Fibroblast of skin of back (primary cell): ENCODE measurements at regions not wholly inside any gene's neighbourhood (a gene's known extent, or its start where the extent isn't known, plus 50 kb on each side); places are given as distances from the start of the nearest gene placed in this dataset.

Source experiments
- DNase-seq: peaks from one replicate; pipeline ENCODE4 v3.0.0-alpha.2; 2013

DNA sequence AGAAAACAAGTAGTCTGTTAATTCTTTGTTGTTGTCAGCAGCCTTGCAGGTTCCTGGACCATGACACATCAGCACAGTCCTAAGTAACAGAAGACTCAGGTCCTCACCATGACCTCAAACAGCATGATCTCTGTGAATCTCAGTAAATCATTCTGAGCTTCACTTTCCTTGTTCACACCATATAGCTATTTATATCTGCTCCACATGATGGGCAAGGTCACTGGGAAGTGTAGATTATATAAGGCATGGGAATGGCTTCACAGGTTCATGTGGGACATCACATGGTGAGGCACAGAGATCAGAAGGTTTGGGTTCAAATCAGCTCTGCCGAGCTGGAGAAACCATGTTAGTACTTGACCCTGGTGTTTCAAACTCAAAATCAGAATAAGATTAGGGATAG is 245.4 kb upstream of the SPTLC3 start:
- DNase-seq = no peak

DNA sequence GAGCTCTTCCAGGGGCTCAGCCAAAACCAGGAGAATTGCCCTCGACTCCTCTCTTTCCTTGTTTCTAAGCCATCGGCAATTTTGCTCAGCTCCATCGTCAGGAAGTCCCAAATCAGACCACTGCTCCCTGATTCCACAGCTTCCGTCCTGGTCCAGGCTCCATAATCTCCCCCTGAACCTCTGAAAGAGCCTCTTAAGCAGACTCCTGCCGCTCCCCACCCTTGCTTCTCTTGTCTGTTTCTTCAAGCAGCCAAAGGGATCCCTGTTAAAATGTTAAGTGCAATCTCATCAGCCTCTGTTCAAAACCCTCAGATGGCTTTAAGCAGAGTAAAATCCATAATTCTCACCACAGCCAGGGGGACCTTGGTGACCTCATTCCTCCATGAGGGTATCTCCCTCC is 244.7 kb upstream of the SPTLC3 start:
- DNase-seq = no peak

DNA sequence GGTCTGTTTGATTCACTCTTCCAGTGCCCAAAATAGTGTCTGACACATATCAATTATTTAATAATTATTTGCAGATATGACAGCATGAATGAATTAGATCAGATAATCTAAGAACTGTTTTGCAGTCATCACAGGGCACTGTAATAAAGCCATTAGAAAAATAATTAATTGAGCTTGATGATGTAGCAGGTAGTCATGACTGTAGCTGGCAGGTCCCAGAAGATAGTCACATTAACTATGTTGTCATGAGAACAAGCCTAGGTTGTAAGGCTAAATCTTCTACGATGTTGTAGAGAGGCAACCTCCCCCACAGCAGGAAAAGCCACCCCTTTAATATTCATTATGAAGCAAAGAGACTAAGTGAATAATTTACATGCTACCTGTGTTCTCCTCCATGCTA is 243.9 kb upstream of the SPTLC3 start:
- DNase-seq = no peak

DNA sequence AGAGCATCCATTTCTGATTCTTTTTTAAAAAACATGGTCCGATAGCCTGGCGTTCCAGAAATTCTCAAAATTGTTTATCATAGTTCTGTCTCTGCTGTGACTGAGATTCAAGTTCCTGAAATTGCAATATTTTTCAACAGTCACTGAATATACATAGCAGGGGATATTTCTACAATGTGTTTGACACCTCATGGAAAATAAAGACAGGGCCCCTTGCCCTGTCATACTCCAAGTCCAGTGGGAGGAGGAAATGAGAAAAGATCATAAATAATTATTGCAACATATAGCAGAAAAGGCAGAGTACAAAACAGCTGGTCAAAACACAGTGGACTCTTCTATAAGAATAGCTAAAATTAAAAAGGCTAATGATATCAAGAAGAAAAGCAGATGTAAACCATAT is 234.8 kb upstream of the SPTLC3 start:
- no peak for DNase-seq

DNA sequence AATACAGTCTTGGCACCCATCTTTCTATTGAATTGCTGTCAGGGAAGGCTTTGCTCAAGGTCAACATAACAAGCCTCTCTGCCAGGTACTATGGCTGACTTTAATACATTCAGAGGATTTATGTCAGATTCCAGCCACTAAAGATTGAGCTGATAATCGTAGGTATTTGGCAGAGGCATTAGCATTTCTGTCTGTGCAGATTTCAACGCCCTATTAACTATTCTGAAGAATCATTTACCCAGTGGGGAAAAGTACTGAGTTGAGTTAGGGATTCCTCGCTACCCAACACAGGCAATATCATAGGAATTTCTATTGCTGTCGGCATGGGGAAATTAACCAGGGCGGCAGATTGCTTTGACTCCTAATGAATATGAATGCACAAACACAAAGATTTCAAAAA is 233.7 kb upstream of the SPTLC3 start:
- no peak for DNase-seq

DNA sequence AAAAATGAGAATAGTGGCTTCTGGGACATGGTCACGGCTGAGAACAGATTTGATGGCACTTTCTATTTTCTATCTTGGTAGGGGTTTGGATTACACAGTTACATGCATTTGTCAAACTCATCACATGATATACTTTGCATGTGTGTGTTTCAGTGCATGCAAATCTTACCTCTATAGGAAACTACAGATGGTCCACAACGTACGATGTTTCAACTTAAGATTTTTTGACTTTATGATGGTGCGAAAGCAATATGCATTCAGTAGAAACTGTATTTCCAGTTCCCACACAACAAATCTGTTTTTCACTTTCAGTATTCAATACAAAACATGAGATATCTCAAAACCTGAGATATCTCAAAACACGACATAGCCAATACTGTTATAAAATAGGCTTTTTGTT is 231.8 kb upstream of the SPTLC3 start:
- DNase-seq = no peak

DNA sequence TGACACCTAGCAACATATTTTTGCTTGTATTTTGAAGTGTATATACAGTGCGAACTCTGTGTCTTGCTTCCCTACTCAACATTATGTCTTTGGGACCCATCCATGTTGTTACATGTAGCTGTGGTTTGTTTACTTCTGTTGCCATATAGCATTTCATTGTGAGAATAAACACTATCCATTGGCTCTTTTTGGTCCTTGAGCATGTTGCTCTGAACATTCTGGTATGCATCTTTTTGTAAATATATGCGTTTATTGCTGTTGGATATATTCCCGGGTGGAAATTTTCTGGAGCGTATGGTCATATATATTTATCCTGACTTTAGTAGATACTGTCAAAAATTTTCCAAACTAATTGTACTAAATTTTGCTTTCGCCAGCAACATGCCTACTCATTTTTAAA is 222.5 kb upstream of the SPTLC3 start:
- no peak for DNase-seq

DNA sequence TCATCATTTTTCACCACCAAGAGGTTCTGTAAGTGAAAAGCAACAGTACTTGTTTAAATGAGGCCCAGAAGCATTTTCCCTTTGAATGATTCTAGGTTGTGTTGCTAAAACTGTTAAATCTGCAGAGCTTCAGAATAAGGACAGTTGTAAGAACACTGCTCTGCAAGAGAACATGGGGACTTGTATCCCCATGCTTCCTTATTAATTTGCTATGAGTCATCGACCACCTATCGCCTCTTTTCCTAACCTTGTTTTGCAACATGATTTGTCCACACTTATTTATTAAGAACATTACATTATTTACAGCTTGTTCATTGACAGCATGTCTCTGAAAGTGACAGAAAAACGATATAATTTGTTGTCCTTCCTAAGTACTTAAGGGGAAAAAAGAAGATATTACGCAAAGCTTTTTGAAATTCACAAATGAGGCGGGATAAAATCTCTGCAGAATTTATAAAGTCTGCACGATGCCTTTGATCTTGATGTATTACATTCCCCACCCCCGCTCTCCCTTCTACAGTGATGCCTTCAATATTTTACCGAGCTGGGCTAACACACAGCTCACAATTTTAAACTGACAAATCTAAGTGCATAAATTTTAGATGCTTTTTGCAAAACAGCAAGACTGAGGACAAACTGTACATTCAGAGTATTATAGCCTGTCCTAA is 220.0 kb upstream of the SPTLC3 start:
- no peak for DNase-seq

DNA sequence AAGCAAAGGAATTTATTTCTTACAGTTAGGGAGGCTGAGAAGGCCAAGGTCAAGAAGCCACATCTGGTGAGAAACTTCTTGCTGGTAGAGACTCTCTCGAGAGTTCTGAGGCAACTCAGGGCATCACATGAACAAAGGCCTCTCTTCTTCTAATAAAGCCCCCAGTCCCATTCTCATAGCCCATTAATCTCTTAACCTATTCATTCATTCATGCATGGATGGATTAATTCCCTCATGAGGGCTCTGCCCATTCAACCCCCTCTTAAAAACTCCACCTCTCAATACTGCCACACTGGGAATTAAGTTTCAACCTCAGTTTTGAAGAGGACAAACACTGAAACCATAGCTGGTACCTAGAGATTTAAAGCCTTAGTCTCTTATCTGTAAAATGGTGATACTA is 217.9 kb upstream of the SPTLC3 start:
- DNase-seq = no peak

DNA sequence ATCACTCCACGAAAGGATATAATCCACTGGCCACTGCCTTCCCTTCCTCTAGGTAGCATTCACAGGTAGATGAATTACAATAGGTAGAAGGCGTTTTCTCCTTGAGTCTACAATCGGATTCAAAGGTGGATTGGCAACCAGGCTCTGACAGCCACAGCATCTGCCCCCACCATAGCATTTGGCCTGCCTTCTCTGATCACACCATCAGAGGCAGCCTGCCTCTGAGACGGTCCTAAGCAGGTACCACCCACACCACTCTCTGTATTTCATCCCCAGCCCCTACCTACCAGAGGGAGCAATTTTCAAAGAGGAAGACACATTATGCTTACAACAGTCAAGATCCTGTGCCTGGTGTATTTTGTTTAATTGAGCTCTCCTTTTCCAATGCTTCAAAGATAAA is 210.5 kb upstream of the SPTLC3 start:
- no peak for DNase-seq

DNA sequence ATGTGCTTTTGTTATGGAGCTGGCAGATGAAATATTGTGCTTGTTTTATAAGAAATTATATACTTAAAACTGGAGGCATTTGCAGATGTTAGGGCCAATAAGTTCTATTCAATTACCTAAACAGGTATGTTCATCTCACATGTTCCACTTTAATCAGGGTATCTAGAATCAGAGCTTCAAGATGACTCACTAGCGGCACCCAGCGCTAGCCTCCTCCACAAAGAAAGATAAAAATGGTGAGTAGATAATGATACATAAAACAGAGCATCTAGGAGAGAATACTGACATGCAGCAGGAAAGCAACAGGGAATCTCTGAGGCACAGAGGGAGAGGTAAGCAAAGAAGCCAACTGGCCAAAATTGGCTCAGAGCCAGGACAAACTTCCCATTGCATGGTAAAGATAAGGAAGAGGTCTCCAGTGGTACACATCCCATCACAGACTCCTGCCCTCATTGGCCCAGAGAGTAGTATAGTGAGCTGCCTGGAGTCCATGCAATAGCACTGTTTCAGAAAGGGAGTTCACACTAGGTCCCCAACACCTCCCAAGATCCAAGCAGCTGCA is 200.7 kb upstream of the SPTLC3 start:
- DNase-seq = no peak

DNA sequence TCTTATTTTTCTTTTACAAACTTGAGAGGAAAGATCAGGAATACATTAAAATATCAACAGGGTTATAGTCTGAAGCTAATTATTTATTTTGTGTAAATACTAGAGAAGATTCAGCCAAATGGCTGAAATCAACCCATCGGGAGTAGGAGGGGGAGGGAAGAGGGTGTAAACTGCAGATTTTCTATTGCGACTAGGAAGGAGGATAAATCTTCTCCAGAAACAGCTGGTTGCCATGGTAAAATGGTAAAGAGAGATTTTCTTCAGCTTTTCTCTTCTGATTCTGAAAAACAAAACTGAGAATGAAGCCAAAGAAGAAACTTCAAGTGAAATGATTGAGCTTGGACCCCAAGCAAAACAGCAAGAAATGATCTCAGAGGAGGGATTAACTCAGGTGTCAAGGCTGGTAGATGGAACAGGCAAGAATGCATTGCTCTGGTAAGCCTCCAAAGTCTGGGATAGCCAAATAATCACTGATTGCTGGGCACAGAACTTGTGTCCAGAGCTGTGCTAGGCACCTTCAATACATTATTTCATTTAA is 193.5 kb upstream of the SPTLC3 start:
- no peak for DNase-seq

DNA sequence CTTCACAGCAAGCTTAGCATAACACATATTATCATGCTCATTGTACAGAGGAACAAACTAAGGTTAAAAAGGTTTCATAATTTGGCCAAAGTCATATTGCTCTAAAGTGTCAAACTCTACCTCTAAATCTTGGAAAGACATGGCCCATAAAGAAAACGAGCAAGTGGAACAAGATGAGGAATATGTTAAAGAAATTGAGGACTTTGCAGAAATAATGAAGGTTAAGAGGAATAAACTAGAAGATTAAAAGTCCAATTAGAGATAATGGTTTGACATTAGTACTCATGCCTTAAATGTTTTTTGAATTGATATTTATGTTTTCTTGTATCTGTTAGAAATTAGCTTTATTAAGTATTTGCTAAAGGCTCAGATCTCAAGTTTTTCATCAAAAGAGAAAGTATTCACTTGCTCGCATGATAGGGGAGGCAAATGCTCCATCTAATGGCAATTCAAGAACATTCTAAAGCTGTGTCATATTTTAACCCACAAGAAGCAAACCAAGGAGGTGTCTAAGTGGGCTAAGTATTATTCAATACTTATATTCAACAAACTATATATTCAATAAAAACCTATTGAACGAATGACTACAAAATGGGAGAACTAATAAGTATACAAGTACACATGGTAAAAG is 192.9 kb upstream of the SPTLC3 start:
- no peak for DNase-seq

DNA sequence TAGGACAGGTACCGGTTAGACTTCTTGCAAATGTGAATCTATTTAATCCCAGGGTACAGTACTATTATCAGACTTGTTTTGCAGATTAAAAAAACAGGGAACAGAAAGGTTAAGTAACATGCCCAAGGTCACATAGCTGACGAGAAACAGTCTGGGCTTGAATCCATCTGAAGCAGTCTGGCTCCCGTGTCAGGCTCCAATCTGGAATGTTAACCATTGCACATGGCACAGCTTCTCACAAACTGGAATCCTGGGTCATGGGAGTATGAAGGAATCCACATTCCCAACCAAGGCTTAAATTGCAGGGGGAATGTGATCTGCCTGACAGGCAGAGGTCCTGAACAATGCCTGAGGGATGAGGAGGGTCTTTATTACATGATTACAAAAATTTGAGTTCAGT is 187.5 kb upstream of the SPTLC3 start:
- DNase-seq = no peak

DNA sequence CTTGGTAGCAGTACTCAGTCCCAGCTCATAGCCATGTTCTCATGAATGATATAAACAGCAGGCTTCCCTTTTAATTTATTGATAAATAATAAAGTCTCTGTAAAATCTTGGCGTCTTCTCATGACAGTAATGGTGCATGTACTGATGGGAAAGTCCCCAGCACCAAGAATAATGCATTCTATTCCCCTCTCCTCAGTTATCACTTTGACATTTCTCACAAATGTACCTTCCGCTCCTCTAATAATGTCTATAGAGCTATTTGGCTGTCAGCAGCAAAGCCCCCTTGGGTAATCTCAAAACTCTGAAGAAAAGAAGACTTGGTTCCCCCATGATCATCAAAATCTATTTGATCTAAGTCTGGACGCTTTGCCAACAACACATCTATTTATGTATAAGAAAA is 185.0 kb upstream of the SPTLC3 start:
- no peak for DNase-seq

DNA sequence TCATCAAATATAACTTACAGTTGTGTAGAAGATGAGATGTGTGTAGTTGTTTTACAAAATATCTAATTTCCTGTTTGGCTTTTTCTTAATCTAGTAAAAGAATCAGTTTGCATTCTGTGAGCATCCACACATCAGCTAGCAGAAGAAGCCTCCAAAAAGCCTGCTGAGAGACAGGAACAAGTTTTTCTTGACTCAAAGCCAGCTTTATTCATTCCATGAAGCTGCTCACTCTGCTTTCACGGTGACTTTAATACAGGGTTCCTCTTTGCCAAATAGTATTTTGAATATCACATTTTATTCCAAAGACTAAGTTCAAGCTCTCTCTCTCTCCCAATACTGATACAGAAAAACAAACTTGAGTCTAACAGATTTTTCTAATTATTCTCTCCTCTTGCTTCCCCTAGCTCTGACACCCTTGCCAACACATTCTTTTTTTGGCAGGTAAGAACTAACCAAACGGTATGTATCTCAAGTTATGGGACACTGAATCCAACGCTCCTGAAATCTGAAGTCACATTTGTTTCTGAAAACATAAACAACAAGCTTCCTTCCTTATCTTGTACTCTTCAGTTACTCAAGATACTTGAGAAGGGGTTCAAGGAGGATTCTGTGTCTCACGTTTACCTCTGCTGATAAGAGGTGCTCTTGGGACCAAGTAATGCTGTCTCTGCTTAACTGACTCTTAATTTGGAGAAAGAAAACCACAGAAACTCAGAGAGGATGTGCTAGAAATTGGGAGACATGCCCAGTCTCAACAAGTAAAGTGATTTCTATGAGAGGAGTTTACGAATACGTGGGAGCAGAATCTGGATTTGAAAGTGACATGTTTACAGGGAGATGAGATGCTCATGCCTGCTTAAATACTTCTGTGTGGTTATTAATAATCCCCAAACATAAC is 184.2 kb upstream of the SPTLC3 start:
- no peak for DNase-seq

DNA sequence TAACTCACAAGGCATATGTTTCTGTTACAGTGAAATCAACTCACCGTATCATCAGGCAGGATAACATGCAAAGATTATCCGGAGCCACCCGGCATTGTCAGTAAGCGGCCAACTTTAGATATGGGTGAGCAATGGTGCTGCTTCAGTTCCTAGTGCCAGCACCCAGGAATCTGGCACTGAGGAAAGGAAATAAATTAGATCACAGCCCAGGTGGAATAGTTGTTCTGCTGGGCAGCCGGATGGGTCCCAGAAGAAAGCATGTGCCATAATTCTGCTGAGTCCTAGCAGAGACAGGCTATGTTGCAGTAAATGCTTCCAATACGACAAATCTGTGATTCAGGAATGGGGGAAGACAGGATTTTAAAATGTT is 183.6 kb upstream of the SPTLC3 start:
- no peak for DNase-seq

DNA sequence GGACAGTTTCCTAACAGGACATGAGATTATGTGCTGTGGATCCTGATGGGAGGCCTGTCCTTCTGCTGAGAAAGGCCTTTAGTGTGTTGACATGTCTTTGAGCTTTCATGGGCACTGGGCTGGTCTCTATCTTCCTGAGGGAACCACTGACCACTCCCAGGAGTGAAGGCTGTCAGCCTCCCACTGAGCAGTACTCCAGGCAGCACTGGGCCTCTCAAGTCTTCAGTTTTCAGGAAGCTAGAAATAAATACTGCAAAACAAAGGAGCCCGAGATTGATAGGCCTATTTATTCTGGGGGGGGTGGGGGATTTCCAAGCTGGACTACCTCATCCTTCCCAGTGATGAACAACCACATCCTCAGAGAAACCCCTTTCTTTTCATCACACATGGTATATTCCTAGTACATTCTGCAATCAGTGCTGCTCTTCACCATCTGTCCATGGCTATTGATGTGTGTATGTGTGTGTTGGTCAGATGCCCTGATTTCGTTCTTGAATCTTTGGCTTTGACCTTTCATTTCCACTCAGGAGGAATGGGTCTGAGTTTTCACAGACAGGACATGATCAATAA is 180.9 kb upstream of the SPTLC3 start:
- DNase-seq = no peak

DNA sequence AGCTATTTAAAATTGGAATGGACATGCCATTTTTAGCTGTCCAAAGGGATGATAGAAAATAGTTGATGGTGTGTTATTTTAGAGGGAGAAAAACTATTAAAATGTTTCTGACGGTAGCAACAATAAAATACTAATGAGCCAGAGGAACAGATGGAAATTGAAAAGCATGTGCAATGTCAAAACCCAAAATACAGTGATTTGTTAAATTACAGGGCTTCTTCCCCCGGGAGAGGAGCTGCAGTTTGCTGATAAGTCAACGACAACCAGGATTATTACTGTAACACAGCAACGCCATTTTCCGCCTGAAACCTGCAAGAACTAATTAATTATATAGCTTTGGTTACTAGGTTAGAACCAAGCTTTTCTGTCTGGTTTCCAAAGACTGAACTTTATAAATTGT is 179.6 kb upstream of the SPTLC3 start:
- DNase-seq = no peak

DNA sequence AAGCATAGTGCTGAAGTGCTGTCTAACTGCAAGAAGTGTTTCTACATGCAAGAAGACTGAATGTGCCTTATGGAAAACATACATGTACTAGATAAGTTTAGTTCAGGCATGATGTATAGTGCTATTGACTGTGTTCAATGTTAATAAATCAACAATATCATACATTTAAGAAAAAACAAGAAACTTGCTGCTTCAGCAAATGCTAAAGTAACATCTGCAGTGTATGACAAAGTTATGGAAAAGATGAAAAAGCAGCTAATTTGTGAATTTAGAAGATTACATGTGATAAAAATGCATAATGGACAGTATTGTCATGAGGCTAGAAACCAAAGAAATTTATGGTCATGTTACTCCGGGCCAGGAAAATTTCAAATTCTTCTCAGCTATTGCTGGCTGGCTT is 174.9 kb upstream of the SPTLC3 start:
- DNase-seq = no peak

DNA sequence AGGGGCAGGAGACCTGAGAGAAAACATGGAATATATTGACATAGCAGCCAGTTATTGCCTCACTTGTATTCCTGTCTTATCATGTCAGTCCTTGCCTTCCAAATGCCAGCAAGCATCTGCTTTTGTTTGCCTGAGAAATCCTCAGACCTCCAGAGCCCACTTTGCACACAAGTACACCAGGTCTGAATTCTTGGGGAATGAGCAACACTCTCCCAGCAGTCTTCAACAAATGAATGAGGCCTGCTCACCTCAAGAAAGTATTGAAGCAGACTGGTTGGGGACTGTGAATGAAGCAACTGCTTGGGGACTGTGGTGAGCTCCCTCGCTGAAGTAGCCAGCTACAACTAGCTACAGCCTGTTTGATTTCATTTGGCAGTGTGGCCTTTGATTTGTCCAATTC is 172.8 kb upstream of the SPTLC3 start:
- DNase-seq = no peak

DNA sequence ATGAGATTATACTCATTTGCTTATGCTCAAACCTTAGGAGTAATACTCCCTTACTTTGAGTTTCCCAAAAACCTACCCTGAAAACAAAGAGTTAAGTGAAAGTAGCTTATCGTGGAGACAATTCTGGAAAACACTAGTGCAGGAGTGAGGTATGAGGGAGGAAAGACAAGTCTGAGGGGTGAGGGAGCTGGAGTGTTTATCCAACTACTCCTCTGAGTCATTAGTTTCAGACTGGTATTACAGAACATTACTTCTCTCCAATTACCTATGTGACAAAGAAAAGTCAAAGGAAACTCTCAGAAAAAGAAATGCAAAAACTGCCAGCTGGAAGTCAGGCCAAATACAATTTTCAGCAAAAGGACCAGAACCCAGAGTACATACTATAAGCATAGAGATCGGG is 171.1 kb upstream of the SPTLC3 start:
- DNase-seq = no peak

DNA sequence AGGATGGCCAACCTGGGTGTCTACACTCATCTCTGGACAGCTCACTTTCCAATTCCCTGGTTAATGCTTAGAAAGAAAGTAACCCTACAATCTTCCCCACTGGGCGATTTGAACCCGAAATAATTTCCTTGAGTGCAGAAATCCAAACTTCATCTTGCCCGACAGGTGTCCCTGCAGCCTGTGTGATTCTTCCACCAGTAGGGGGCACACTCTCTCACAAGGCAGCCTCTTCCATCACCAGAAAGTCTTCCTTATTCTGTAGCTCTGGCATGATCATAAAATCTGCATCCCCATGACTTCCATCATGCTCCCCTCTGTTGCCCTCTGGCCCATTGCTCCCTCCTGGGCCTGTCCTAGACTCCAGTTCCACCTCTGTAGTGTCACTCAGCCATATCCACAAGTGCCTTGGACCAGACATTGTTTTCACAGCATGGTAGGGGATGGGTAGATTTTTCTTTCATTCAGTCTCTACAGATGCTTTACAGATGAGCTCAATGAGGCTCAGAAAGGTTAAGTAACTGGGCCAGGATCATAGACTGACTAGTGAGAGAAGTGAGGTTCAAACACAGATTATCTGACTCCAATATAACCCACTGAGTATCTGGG is 170.4 kb upstream of the SPTLC3 start:
- no peak for DNase-seq
